Hematopoietic multipotent progenitor cell treated with erythropoietin and hydrocortisone succinate and interleukin-3 and kit ligand, for 8 days (in vitro differentiated cells): ENCODE measurements at regions not wholly inside any gene's neighbourhood (a gene's known extent, or its start where the extent isn't known, plus 50 kb on each side); places are given as distances from the start of the nearest gene placed in this dataset.
"Not testable (repeated sequence)": the region's sequence is repeated elsewhere in the genome, so short reads cannot be mapped to it uniquely, and the experiment has no call there.

Experiments
- DNase-seq: peaks from one replicate; pipeline ENCODE4 v3.0.0-alpha.2; 2015

GRCh38 chr3:8440142-8440541 is 61.5 kb upstream of the LMCD1 start:
- DNase-seq: not testable (repeated sequence)

GRCh38 chr3:8441969-8442559 is 59.6 kb upstream of the LMCD1 start:
- peak; percentile 19 for DNase-seq

GRCh38 chr3:8442993-8443650 is 58.5 kb upstream of the LMCD1 start:
- peak; percentile 62 for DNase-seq

GRCh38 chr3:8443829-8444791 is 57.5 kb upstream of the LMCD1 start:
- no peak for DNase-seq

GRCh38 chr3:8444883-8445282 is 56.7 kb upstream of the LMCD1 start:
- DNase-seq: no peak

GRCh38 chr3:8445861-8446260 is 55.8 kb upstream of the LMCD1 start:
- DNase-seq: no peak

- DNase-seq: no peak
These were observed 54.8 kb upstream of the LMCD1 start for GRCh38 chr3:8446845-8447244.

GRCh38 chr3:8450618-8451017 is 51.0 kb upstream of the LMCD1 start:
- no peak for DNase-seq

GRCh38 chr3:8451696-8452095 is 49.9 kb upstream of the LMCD1 start:
- no peak for DNase-seq
